H1 (cell line): ENCODE measurements at regions not wholly inside any gene's neighbourhood (a gene's known extent, or its start where the extent isn't known, plus 50 kb on each side); places are given as distances from the start of the nearest gene placed in this dataset.

Experiments used
- CTCF ChIA-PET: fragments of 300-600 bp; sonication (Branson Sonifier 250); formaldehyde crosslinking; loops from one replicate; lab custom pipeline; 2021; ENCODE audit not compliant: partially characterized antibody; lab: Charles Lee
- POLR2A ChIA-PET: fragments of 300-600 bp; sonication (Branson Sonifier 250); formaldehyde crosslinking; loops from one replicate; lab custom pipeline; 2021; ENCODE audit warnings: inconsistent platforms; ENCODE audit not compliant: partially characterized antibody; lab: Charles Lee
- DNase-seq, 2 experiments: peaks; one replicate each; pipeline versions ENCODE4 v3.0.0 to v3.0.0-alpha.2; 2010 to 2022; ENCODE audit warnings: low spot score in 2 of 2, low read depth in 1 of 2, mixed read lengths in 1 of 2
- FAIRE-seq: peaks from 2 replicates; lab custom pipeline; 2011; peaks lifted over from hg19 to GRCh38; lab: Jason Lieb, UNC
- H2AFZ ChIP-seq: 2 replicates; pipeline ENCODE4 v1.8.1; 2012; ENCODE audit warnings: low read length, inconsistent platforms
- H2AK5ac ChIP-seq: 2 replicates; pipeline ENCODE4 v1.6.1; 2013; ENCODE audit warnings: low read depth, low read length
- H2BK120ac ChIP-seq: replicated peaks from 2 replicates; pipeline ENCODE3; 2013; ENCODE audit warnings: low read depth, low read length, inconsistent platforms
- H2BK12ac ChIP-seq: 2 replicates; pipeline ENCODE4 v1.6.1; 2013; ENCODE audit warnings: low read depth, low read length
- H2BK15ac ChIP-seq: 2 replicates; pipeline ENCODE4 v1.6.1; 2013; ENCODE audit warnings: low read length
- H2BK20ac ChIP-seq: 2 replicates; pipeline ENCODE4 v1.6.1; 2013; ENCODE audit warnings: low read length
- H2BK5ac ChIP-seq: 2 replicates; pipeline ENCODE4 v1.6.1; 2013; ENCODE audit warnings: low read depth, low read length
- H3K14ac ChIP-seq: 2 replicates; pipeline ENCODE4 v1.6.1; 2013; ENCODE audit warnings: inconsistent platforms; ENCODE audit not compliant: insufficient read length
- H3K18ac ChIP-seq: 2 replicates; pipeline ENCODE4 v1.6.1; 2013; ENCODE audit warnings: low read length; ENCODE audit errors: extremely low read depth
- H3K23ac ChIP-seq: 2 replicates; pipeline ENCODE4 v1.6.1; 2013; ENCODE audit warnings: inconsistent platforms; ENCODE audit not compliant: insufficient read length
- H3K23me2 ChIP-seq: 2 replicates; pipeline ENCODE4 v1.6.1; 2013; ENCODE audit warnings: low read depth, low read length
- H3K27ac ChIP-seq: 2 replicates; pipeline ENCODE4 v1.6.1; 2011; ENCODE audit warnings: low read depth, low read length, inconsistent platforms
- H3K27me3 ChIP-seq, 4 experiments: replicated peaks in 1 of 4; 1 replicate in 1 of 4; 2 replicates in 3 of 4; pipeline versions ENCODE4 v1.6.1 to v1.8.1; 2011 to 2013; ENCODE audit warnings: low read length in 3 of 4, mild to moderate bottlenecking in 3 of 4, inconsistent platforms in 2 of 4, mixed read lengths in 2 of 4, moderate library complexity in 1 of 4; ENCODE audit not compliant: control insufficient read depth in 3 of 4, insufficient read depth in 3 of 4; ENCODE audit errors: extremely low read depth in 1 of 4
- H3K36me3 ChIP-seq, 4 experiments: 2 replicates each; pipeline versions ENCODE4 v1.6.1 to v1.8.1; 2011 to 2013; ENCODE audit warnings: mild to moderate bottlenecking in 4 of 4, low read length in 3 of 4, moderate library complexity in 2 of 4, control low read depth in 1 of 4, inconsistent platforms in 1 of 4; ENCODE audit not compliant: insufficient read depth in 4 of 4, control insufficient read depth in 2 of 4
- H3K4ac ChIP-seq: replicated peaks from 2 replicates; pipeline ENCODE3; 2013; ENCODE audit warnings: low read length, low read depth, mixed read lengths, inconsistent platforms; ENCODE audit not compliant: insufficient read length
- H3K4me1 ChIP-seq, 4 experiments: replicated peaks in 1 of 4; 1 replicate in 1 of 4; 2 replicates in 3 of 4; pipeline versions ENCODE4 v1.6.1 to v1.8.1; 2011 to 2013; ENCODE audit warnings: low read length in 3 of 4, inconsistent platforms in 2 of 4, mixed read lengths in 1 of 4; ENCODE audit not compliant: insufficient read depth in 4 of 4, control insufficient read depth in 3 of 4
- H3K4me2 ChIP-seq, 2 experiments: 2 replicates each; pipeline versions ENCODE4 v1.6.1 to v1.8.1; 2011 to 2013; ENCODE audit warnings: low read depth in 2 of 2, low read length in 2 of 2, control low read depth in 1 of 2, inconsistent platforms in 1 of 2, mild to moderate bottlenecking in 1 of 2; ENCODE audit not compliant: insufficient read depth in 1 of 2
- H3K4me3 ChIP-seq, 4 experiments: fragments of 200-600, 300-600 bp in 1 of 4; sonication (generic), shearing (Covaris generic), sonication (Bioruptor Twin) in 1 of 4; 2 replicates each; pipeline versions ENCODE4 v1.5.1 to v1.8.1; 2011 to 2016; ENCODE audit warnings: low read length in 4 of 4, low read depth in 3 of 4, control low read depth in 2 of 4, inconsistent platforms in 2 of 4, mild to moderate bottlenecking in 2 of 4, mixed read lengths in 1 of 4, moderate library complexity in 1 of 4; ENCODE audit not compliant: insufficient read depth in 2 of 4; ENCODE audit errors: extremely low read depth in 1 of 4
- H3K56ac ChIP-seq: replicated peaks from 2 replicates; pipeline ENCODE3; 2013; ENCODE audit warnings: low read depth, mild to moderate bottlenecking, mixed read lengths, low read length, inconsistent platforms; ENCODE audit not compliant: insufficient read length
- H3K79me1 ChIP-seq: 2 replicates; pipeline ENCODE4 v1.6.1; 2013; ENCODE audit warnings: low read depth, low read length, control low read depth
- H3K79me2 ChIP-seq, 2 experiments: 2 replicates each; pipeline versions ENCODE4 v1.6.1 to v1.8.1; 2012 to 2013; ENCODE audit warnings: low read length in 2 of 2, mild to moderate bottlenecking in 2 of 2, inconsistent platforms in 1 of 2; ENCODE audit not compliant: insufficient read depth in 2 of 2, control insufficient read depth in 1 of 2
- H3K9ac ChIP-seq, 4 experiments: replicated peaks in 1 of 4; 1 replicate in 1 of 4; 2 replicates in 3 of 4; pipeline versions ENCODE4 v1.6.1 to v1.8.1; 2011 to 2013; ENCODE audit warnings: low read depth in 3 of 4, low read length in 3 of 4, control low read depth in 2 of 4, mild to moderate bottlenecking in 2 of 4, moderate library complexity in 2 of 4, inconsistent platforms in 1 of 4; ENCODE audit errors: extremely low read depth in 1 of 4
- H3K9me3 ChIP-seq, 2 experiments: 2 replicates each; pipeline versions ENCODE4 v1.6.1 to v1.8.1; 2012 to 2013; ENCODE audit warnings: mild to moderate bottlenecking in 2 of 2, moderate library complexity in 2 of 2, control low read depth in 1 of 2, inconsistent platforms in 1 of 2, low read depth in 1 of 2, low read length in 1 of 2, mixed read lengths in 1 of 2; ENCODE audit not compliant: insufficient read depth in 2 of 2
- H4K20me1 ChIP-seq, 2 experiments: replicated peaks in 1 of 2; 2 replicates each; pipeline versions ENCODE3 to v1.8.1; 2011 to 2013; ENCODE audit warnings: inconsistent platforms in 2 of 2, low read length in 2 of 2, mild to moderate bottlenecking in 1 of 2; ENCODE audit not compliant: insufficient read depth in 2 of 2, control insufficient read depth in 1 of 2
- H4K5ac ChIP-seq: 2 replicates; pipeline ENCODE4 v1.6.1; 2013; ENCODE audit warnings: low read length, low read depth, mixed read lengths, inconsistent platforms; ENCODE audit not compliant: insufficient read length
- H4K8ac ChIP-seq: 2 replicates; pipeline ENCODE4 v1.8.0; 2013; ENCODE audit warnings: mild to moderate bottlenecking, moderate library complexity, low read length, inconsistent platforms; ENCODE audit not compliant: insufficient read depth; ENCODE audit errors: extremely low read depth
- H4K91ac ChIP-seq: replicated peaks from 2 replicates; pipeline ENCODE3; 2013; ENCODE audit warnings: low read length, mixed read lengths, inconsistent platforms; ENCODE audit not compliant: insufficient read length
- ASH2L ChIP-seq: fragments of 200-600, 300-600 bp; sonication (generic); IDR thresholded peaks from one replicate; pipeline ENCODE4 v1.7.1; 2017; ENCODE audit warnings: low read length
- BRCA1 ChIP-seq: IDR thresholded peaks from 2 replicates; pipeline ENCODE4 v1.6.1; 2012; ENCODE audit warnings: low read depth, low read length, improper control_type of control experiment
- CBX8 ChIP-seq: fragments of 300-800, 300-1000 bp; sonication (generic); IDR thresholded peaks from 2 replicates; pipeline ENCODE4 v1.7.1; 2016; ENCODE audit warnings: low read depth, low read length, borderline replicate concordance
- CEBPB ChIP-seq: IDR thresholded peaks from 2 replicates; pipeline ENCODE4 v1.6.1; 2012; ENCODE audit warnings: low read depth, low read length
- CREB1 ChIP-seq: IDR thresholded peaks from 2 replicates; pipeline ENCODE4 v1.6.1; 2012; ENCODE audit warnings: inconsistent platforms
- CTBP2 ChIP-seq: IDR thresholded peaks from 2 replicates; pipeline ENCODE4 v1.7.0; 2011; ENCODE audit warnings: borderline replicate concordance, mild to moderate bottlenecking, moderate library complexity, mixed read lengths, low read length; ENCODE audit not compliant: insufficient read depth, insufficient read length
- FOSL1 ChIP-seq: IDR thresholded peaks from 2 replicates; pipeline ENCODE4 v1.6.1; 2011; ENCODE audit warnings: mild to moderate bottlenecking, low read depth, low read length, moderate library complexity; ENCODE audit not compliant: insufficient read depth
- HDAC6 ChIP-seq: IDR thresholded peaks from one replicate; pipeline ENCODE4 v1.7.1; 2012; ENCODE audit warnings: low read depth, mild to moderate bottlenecking, inconsistent platforms, low read length, moderate library complexity
- KDM5A ChIP-seq: fragments of 200-600 bp; IDR thresholded peaks from 2 replicates; pipeline ENCODE4 v1.7.1; 2012; ENCODE audit warnings: mild to moderate bottlenecking, low read length, inconsistent platforms, mixed read lengths
- SP4 ChIP-seq: IDR thresholded peaks from 2 replicates; pipeline ENCODE4 v1.6.1; 2012; ENCODE audit warnings: low read length, inconsistent platforms
- SUZ12 ChIP-seq: fragments of 200-600 bp; sonication (generic); IDR thresholded peaks from 2 replicates; pipeline ENCODE4 v1.6.1; 2012; ENCODE audit warnings: mild to moderate bottlenecking, inconsistent platforms, low read length, moderate library complexity, mixed read lengths
- TBP ChIP-seq: IDR thresholded peaks from 2 replicates; pipeline ENCODE4 v1.6.1; 2011; ENCODE audit warnings: low read depth, low read length, improper control_type of control experiment
- ZNF274 ChIP-seq: IDR thresholded peaks from 2 replicates; pipeline ENCODE4 v1.7.0; 2012; ENCODE audit warnings: low read length, borderline replicate concordance; ENCODE audit errors: extremely low read depth
- WGBS, 2 experiments: shearing (Covaris generic) in 1 of 2; methylation state at CpG; one replicate each; pipeline versions ENCODE4 v1.1.6 to v1.1.7; 2013 to 2015; ENCODE audit warnings: low lambda C conversion rate in 2 of 2, mixed read lengths in 2 of 2, inconsistent platforms in 1 of 2, low coverage in 1 of 2, missing lambda C conversion rate in 1 of 2; ENCODE audit not compliant: insufficient replicate concordance in 2 of 2, insufficient coverage in 1 of 2, insufficient read length in 1 of 2; ENCODE audit errors: extremely low coverage in 1 of 2, missing lambda C conversion rate in 1 of 2; 5-methylcytosine and 5-hydroxymethylcytosine counted together
- TF ChIP-seq, protein P1 (sequence below): IDR thresholded peaks from 2 replicates; pipeline ENCODE4 v1.6.1; 2011; ENCODE audit warnings: low read depth, mild to moderate bottlenecking, low read length; ENCODE audit not compliant: insufficient read depth
- TF ChIP-seq, protein P2 (sequence below): IDR thresholded peaks from 2 replicates; pipeline ENCODE4 v1.6.1; 2012; ENCODE audit warnings: inconsistent platforms

DNA sequence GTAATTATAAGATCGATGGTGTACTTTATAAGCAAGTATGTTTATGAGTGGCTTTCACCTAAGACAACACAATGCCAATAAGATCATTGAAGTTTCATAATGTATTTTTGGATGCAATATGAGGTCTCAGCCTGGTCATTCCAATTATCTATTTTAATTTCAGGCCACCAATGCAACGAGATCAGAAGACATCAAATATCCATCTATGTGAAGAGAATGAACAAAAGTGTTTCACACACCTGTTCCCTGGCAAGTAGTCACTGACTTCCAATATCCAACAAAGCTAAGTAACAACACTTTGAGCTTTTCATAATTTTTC, 53.6 kb upstream of the TMCO5A start:
- Histone ChIP-seq H3K79me2 (no peaks in the 10 kb centered on the region), H3K79me1 (no peaks in the 10 kb centered on the region), H3K23me2 (no peaks in the 10 kb centered on the region), H3K36me3 (no peaks in the 10 kb centered on the region), H2BK5ac (no peak overlapping the region), H3K4me1 (no peaks in the 10 kb centered on the region), H3K23ac (no peak overlapping the region), H4K20me1 (no peaks in the 10 kb centered on the region), H3K56ac (no peak overlapping the region), H2AK5ac (no peak overlapping the region), H2BK15ac (no peak overlapping the region), H3K14ac (no peak overlapping the region), H3K9ac (no peak overlapping the region), H3K4me3 (no peak overlapping the region), H4K8ac (no peak overlapping the region), H3K18ac (no peak overlapping the region), H3K9me3 (no peaks in the 10 kb centered on the region), H2AFZ (no peak overlapping the region), H2BK12ac (no peak overlapping the region), H2BK20ac (no peak overlapping the region), H3K27ac (no peak overlapping the region), H4K5ac (no peak overlapping the region), H3K27me3 (no peaks in the 10 kb centered on the region), H3K4me2 (no peak overlapping the region), H2BK120ac (no peak overlapping the region), H4K91ac (no peak overlapping the region), H3K4ac (no peak overlapping the region)
- DNase-seq (no peak), FAIRE-seq (no peak)
- TF ChIP-seq CEBPB = no peak
- TF ChIP-seq TBP = no peak
- no peak for TF ChIP-seq SP4
- TF ChIP-seq, protein P1, sequence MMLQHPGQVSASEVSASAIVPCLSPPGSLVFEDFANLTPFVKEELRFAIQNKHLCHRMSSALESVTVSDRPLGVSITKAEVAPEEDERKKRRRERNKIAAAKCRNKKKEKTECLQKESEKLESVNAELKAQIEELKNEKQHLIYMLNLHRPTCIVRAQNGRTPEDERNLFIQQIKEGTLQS = no peak
- no peak for TF ChIP-seq CREB1
- TF ChIP-seq ZNF274 = no peak
- TF ChIP-seq KDM5A = no peak
- no peak for TF ChIP-seq CBX8
- no peak for TF ChIP-seq HDAC6
- TF ChIP-seq, protein P2, sequence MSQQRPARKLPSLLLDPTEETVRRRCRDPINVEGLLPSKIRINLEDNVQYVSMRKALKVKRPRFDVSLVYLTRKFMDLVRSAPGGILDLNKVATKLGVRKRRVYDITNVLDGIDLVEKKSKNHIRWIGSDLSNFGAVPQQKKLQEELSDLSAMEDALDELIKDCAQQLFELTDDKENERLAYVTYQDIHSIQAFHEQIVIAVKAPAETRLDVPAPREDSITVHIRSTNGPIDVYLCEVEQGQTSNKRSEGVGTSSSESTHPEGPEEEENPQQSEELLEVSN = no peak
- no peak for TF ChIP-seq FOSL1
- no peak for TF ChIP-seq BRCA1
- no peak for TF ChIP-seq CTBP2
- TF ChIP-seq ASH2L = no peak
- TF ChIP-seq SUZ12 = no peak
- ChIA-PET POLR2A (no interaction called here), CTCF (interaction anchor here (0.7 to 5.0 kb wide), 27 partner anchors 8 to 1061 kb away, joined by 3 to 44 read pairs (median 3); no protein-coding TSS in a partner anchor)
- WGBS, 2 experiments = 92% methylated on average over 2 of the region's 2 CpGs; no CpG with 5 or more reads in 1 of the 2 experiments
